Sigmoid colon (tissue), 6 donors: ENCODE measurements at regions not wholly inside any gene's neighbourhood (a gene's known extent, or its start where the extent isn't known, plus 50 kb on each side); places are given as distances from the start of the nearest gene placed in this dataset.

Source experiments
- DNase-seq: peaks from one replicate; pipeline ENCODE4 v3.0.0-alpha.2; 2019
- H3K27ac ChIP-seq, 4 donors: fragments of 200-600 bp; sonication (generic); one replicate each; pipeline ENCODE4 v1.5.1; 2016 to 2019; ENCODE audit warnings: mild to moderate bottlenecking in 1 of 4
- H3K27me3 ChIP-seq, 3 donors: fragments of 200-600 bp; sonication (generic); one replicate each; pipeline ENCODE4 v1.5.1; 2019; ENCODE audit warnings: mild to moderate bottlenecking in 1 of 3
- H3K36me3 ChIP-seq, 4 donors: fragments of 200-600 bp; sonication (generic); one replicate each; pipeline ENCODE4 v1.5.1; 2016 to 2019
- H3K4me1 ChIP-seq, 4 donors: fragments of 200-600 bp; sonication (generic); one replicate each; pipeline ENCODE4 v1.5.1; 2017 to 2019
- H3K4me3 ChIP-seq, 4 donors: fragments of 200-600 bp; sonication (generic); one replicate each; pipeline ENCODE4 v1.5.1; 2017 to 2019; ENCODE audit warnings: mild to moderate bottlenecking in 2 of 4, moderate library complexity in 1 of 4
- H3K9me3 ChIP-seq, 4 donors: fragments of 200-600 bp in 3 of 4; sonication (generic) in 3 of 4; one replicate each; pipeline versions ENCODE4 v1.5.1 to v1.6.1; 2013 to 2019
- EP300 ChIP-seq, 4 donors: sonication (generic); formaldehyde crosslinking; IDR thresholded peaks; one replicate each; pipeline ENCODE4 v1.6.1; 2017; ENCODE audit warnings: antibody characterized with exemption in 4 of 4
- POLR2A ChIP-seq, 2 donors: fragments of 450-650 bp; IDR thresholded peaks; one replicate each; pipeline ENCODE4 v1.6.1; 2016; ENCODE audit warnings: antibody characterized with exemption in 2 of 2, mild to moderate bottlenecking in 2 of 2, moderate library complexity in 2 of 2
- POLR2AphosphoS5 ChIP-seq, 4 donors: sonication (generic); formaldehyde crosslinking; IDR thresholded peaks; one replicate each; pipeline ENCODE4 v1.6.1; 2017; ENCODE audit warnings: antibody characterized with exemption in 4 of 4
- WGBS, 2 donors: extraction: QIAGEN DNeasy Blood & Tissue Kit; methylation state at CpG; one replicate each; pipeline ENCODE4 v1.1.7; 2013; 5-methylcytosine and 5-hydroxymethylcytosine counted together
- intact Hi-C: fragments of 100-400 bp; cut with DNase I; formaldehyde crosslinking; loops from one replicate; pipeline ENCODE4 v1.15.1; 2023
- TF ChIP-seq, protein P1 (sequence below), 4 experiments: fragments of 450-650 bp in 3 of 4; fragments of 200-600 bp in 1 of 4; IDR thresholded peaks; one replicate each; pipeline ENCODE4 v1.5.1; 2016 to 2019; ENCODE audit warnings: antibody characterized with exemption in 4 of 4, mild to moderate bottlenecking in 3 of 4, moderate library complexity in 2 of 4
- donor health status: healthy with polysubstance abuse.
- donor health status: healthy.

DNA sequence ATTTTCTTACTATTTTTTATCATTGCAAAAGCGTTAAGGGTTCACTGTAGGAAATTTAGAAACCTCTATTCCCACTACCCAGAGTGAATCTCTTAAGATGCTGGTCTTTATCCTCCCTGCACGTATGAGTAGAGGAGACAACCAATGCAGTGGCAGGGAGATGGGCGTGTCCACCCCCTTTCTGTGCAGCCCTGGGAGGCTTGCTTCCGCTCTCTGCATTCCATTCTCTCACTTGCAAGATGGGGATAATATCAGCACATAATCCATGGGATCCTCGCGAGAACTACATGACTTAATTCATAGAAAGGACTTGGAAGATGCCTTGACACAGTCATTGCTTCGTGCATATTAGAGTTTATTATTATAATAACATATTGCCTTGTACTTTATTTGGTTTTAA lies 196.2 kb downstream of the KLF6 start:
- no peak for TF ChIP-seq POLR2A (IDR thresholded peaks at IDR 0.05)
- TF ChIP-seq, protein P1, sequence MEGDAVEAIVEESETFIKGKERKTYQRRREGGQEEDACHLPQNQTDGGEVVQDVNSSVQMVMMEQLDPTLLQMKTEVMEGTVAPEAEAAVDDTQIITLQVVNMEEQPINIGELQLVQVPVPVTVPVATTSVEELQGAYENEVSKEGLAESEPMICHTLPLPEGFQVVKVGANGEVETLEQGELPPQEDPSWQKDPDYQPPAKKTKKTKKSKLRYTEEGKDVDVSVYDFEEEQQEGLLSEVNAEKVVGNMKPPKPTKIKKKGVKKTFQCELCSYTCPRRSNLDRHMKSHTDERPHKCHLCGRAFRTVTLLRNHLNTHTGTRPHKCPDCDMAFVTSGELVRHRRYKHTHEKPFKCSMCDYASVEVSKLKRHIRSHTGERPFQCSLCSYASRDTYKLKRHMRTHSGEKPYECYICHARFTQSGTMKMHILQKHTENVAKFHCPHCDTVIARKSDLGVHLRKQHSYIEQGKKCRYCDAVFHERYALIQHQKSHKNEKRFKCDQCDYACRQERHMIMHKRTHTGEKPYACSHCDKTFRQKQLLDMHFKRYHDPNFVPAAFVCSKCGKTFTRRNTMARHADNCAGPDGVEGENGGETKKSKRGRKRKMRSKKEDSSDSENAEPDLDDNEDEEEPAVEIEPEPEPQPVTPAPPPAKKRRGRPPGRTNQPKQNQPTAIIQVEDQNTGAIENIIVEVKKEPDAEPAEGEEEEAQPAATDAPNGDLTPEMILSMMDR (IDR thresholded peaks at IDR 0.05): no peak
- no peak for TF ChIP-seq POLR2AphosphoS5 (IDR thresholded peaks at IDR 0.05)
- TF ChIP-seq EP300 (IDR thresholded peaks at IDR 0.05): no peak
- Histone ChIP-seq H3K27ac (no peak overlapping the region), H3K27me3 (no peaks in the 10 kb centered on the region), H3K9me3 (no peaks in the 10 kb centered on the region), H3K36me3 (no peaks in the 10 kb centered on the region), H3K4me1 (no peaks in the 10 kb centered on the region), H3K4me3 (no peak overlapping the region)
- intact Hi-C loops: loop anchor here (10.0 kb wide), 1 partner anchor 106 kb away; no protein-coding TSS in a partner anchor
- WGBS, 2 donors: 90 to 92% methylated on average over 7 of the region's 7 CpGs
- DNase-seq: no peak

DNA sequence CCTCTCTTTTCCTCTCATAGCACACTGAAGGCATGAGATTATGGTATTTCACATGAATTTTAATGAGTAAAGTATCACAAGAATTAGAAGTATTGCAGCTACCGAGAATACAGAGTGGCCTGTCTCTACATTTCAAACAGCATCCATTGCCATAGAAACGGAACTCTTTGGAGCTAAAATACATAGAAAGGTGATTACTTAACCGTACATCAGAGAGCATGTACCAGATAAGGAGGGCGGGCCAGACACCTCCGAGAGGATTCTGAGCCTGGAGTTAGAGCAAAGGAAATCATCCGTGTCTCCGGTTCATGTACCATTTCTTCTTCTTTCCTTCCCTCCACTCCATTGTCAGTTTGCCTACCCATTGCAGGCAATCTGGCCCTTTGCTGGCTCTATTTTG lies 196.7 kb downstream of the KLF6 start:
- Histone ChIP-seq H3K4me1 (no peaks in the 10 kb centered on the region), H3K4me3 (no peak overlapping the region), H3K27me3 (no peaks in the 10 kb centered on the region), H3K9me3 (no peaks in the 10 kb centered on the region), H3K36me3 (no peaks in the 10 kb centered on the region), H3K27ac (no peak overlapping the region)
- DNase-seq: no peak
- WGBS, 2 donors: 94 to 95% methylated on average over 7 of the region's 7 CpGs
- intact Hi-C loops: loop anchor here (10.0 kb wide), 1 partner anchor 106 kb away; no protein-coding TSS in a partner anchor
- TF ChIP-seq POLR2A (IDR thresholded peaks at IDR 0.05): no peak

DNA sequence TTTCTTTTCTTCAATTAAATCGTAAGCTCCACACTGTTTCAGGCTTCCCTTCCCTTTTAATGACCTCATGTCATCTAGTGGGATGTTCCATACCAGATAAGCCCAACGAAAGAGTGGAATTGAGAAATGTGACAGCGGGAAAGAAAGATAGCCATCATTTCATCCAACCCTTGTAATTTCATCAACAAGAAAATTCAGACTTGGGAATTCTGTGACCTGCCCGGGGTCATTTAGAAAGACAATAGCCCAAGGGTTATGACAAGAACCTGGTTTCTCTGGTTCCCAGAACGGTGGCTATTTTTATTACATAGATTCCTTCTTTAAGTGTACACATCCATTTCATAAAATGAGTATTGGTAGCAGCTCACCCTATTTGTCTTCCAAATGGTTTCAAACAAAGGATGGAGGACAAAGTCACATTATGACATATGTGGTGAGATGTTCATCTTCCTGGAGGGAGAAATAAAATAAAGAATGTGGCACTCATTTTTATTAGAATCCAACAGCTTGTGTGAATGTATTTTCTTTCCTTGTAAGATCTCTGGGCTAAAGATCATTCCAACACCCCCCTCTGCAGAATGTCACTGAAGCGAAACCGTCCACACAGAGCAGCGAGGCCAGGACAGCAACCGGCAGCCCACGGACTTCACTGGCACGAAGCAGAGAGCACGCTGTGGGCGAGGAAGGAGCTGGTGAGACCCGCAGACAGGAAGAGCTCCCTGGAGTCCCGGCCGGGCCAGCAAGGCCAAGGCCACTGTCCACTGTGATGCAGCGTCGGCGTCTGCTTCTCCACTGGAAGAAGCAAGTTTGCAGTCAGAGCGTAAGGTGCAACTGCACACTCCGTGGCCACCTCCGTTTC lies 199.9 kb downstream of the KLF6 start:
- TF ChIP-seq POLR2AphosphoS5 (IDR thresholded peaks at IDR 0.05) (no peak), POLR2A (IDR thresholded peaks at IDR 0.05) (no peak), EP300 (IDR thresholded peaks at IDR 0.05) (no peak)
- TF ChIP-seq, protein P1 (IDR thresholded peaks at IDR 0.05): no peak
- no peak for DNase-seq
- intact Hi-C loops: loop anchor here (10.0 kb wide), 1 partner anchor 110 kb away; no protein-coding TSS in a partner anchor
- H3K27ac ChIP-seq: no peak overlapping the region
- no peaks in the 10 kb centered on the region for H3K9me3 ChIP-seq
- H3K4me1 ChIP-seq: no peaks in the 10 kb centered on the region
- H3K36me3 ChIP-seq: no peaks in the 10 kb centered on the region
- no peak overlapping the region for H3K4me3 ChIP-seq
- no peaks in the 10 kb centered on the region for H3K27me3 ChIP-seq
- 87 to 91% methylated on average over 22 of the region's 22 CpGs for whole genome bisulfite sequencing, 2 donors

DNA sequence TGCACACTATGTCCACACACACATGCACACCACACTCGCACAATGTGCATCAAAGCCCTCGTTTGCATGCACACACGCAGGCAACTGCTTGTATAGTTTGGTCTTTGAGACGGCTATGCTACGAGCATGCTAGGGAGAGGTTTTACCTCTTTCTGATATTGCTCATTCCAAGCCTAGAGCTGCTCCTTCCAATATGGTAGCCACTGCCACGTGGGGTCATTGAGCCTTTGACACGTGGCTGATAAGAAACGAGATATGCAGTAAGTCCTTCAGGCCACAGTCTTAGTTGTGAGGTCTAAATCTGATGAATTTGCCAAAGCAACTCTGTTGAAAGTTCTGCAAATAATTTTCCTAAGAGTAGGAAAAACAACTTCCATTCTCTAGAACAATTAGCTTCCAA lies 204.4 kb downstream of the KLF6 start:
- TF ChIP-seq, protein P1 (IDR thresholded peaks at IDR 0.05): no peak
- TF ChIP-seq EP300 (IDR thresholded peaks at IDR 0.05) (no peak), POLR2AphosphoS5 (IDR thresholded peaks at IDR 0.05) (no peak), POLR2A (IDR thresholded peaks at IDR 0.05) (no peak)
- no peak for DNase-seq
- no peaks in the 10 kb centered on the region for H3K4me1 ChIP-seq
- H3K27ac ChIP-seq: no peak overlapping the region
- H3K27me3 ChIP-seq: no peaks in the 10 kb centered on the region
- no peaks in the 10 kb centered on the region for H3K36me3 ChIP-seq
- intact Hi-C loops: loop anchor here (10.0 kb wide), 1 partner anchor 114 kb away; no protein-coding TSS in a partner anchor
- WGBS, 2 donors: 89 to 93% methylated on average over 8 of the region's 8 CpGs
- H3K9me3 ChIP-seq: no peaks in the 10 kb centered on the region
- no peak overlapping the region for H3K4me3 ChIP-seq

DNA sequence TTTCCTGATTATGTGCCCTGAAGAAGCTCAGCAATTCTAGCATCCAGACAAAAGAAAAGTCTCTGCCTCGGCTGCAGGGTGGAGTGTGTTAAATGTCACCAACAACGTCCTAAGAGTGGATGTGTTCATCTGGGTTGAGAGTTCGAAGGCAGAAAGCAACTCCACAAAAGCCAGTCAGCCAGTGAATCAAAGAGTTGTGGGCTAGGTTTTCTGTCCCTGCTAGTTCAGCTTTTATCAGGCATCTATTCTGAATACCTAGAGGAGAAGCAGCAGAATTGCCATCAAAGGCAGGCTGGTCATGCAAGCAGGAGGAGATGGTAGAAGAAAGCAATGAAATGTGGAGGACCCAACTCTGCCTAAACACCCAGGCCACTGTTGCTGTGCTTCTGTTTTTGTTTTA lies 205.2 kb downstream of the KLF6 start:
- no peak for TF ChIP-seq POLR2AphosphoS5 (IDR thresholded peaks at IDR 0.05)
- TF ChIP-seq, protein P1 (IDR thresholded peaks at IDR 0.05): no peak
- TF ChIP-seq POLR2A (IDR thresholded peaks at IDR 0.05): no peak
- H3K4me3 ChIP-seq: no peak overlapping the region
- no peak overlapping the region for H3K27ac ChIP-seq
- WGBS, 2 donors: 31 to 32% methylated on average over 3 of the region's 3 CpGs
- intact Hi-C loops: loop anchor here (10.0 kb wide), 1 partner anchor 115 kb away; no protein-coding TSS in a partner anchor
- H3K4me1 ChIP-seq: no peaks in the 10 kb centered on the region
- no peaks in the 10 kb centered on the region for H3K9me3 ChIP-seq
- H3K27me3 ChIP-seq: no peaks in the 10 kb centered on the region
- no peak for DNase-seq
- H3K36me3 ChIP-seq: no peaks in the 10 kb centered on the region
